H54 (cell line): ENCODE measurements at regions not wholly inside any gene's neighbourhood (a gene's known extent, or its start where the extent isn't known, plus 50 kb on each side); places are given as distances from the start of the nearest gene placed in this dataset.

Experiments
- DNase-seq: peaks from one replicate; pipeline ENCODE4 v3.0.0; 2011; ENCODE audit warnings: low spot score, mixed read lengths; ENCODE audit not compliant: insufficient read length
- FAIRE-seq: peaks from 3 replicates; lab custom pipeline; 2011; peaks lifted over from hg19 to GRCh38; lab: Jason Lieb, UNC
- POLR2A ChIP-seq: IDR thresholded peaks from 2 replicates; pipeline ENCODE4 v1.6.1; 2011; ENCODE audit warnings: low read depth, mild to moderate bottlenecking, low read length

- FAIRE-seq (no peak), DNase-seq (no peak)
- TF ChIP-seq POLR2A: no peak
Measured at GRCh38 chr9:16207161-16207560, 654.3 kb downstream of the CCDC171 start.

DNA sequence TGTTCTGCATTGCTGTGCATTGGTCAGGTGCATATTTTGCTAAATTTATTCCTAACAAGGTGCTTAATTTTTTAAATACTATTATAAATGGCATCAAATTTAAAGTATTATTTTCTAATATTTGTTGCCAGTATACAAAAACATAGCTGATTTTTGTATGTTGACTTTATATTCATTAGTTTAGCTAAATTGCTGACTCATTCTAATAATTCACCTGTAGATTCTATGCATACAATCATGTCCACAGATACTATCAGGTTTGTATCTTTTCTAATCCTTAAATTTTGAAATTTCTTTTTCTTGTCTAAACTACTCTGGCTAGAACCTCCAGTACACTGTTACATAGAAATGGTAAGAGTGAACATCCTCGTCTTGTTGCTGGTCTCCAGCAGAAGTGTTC, 657.6 kb downstream of the CCDC171 start:
- no peak for TF ChIP-seq POLR2A
- FAIRE-seq (no peak), DNase-seq (no peak)

DNA sequence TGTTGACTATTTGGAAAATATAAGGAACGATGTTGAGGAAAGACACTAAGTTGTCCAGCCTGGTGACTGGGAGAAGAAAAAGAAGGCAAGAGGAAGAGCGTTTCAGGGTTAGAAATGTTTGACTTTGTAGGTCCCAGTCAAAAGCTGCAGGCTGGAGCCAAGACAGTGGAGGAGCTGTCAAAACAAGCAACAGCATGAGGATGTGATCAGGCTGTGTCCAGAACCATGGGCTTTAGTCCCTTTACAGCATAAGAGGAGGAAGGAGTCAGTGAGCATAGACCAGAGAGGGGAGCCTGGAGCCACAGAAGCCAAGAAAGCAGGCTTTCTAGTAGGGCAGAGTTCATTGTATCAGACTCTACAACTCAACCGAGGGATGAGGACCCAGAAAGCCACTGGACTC, 658.5 kb downstream of the BNC2 start:
- DNase-seq (no peak), FAIRE-seq (no peak)
- no peak for TF ChIP-seq POLR2A

DNA sequence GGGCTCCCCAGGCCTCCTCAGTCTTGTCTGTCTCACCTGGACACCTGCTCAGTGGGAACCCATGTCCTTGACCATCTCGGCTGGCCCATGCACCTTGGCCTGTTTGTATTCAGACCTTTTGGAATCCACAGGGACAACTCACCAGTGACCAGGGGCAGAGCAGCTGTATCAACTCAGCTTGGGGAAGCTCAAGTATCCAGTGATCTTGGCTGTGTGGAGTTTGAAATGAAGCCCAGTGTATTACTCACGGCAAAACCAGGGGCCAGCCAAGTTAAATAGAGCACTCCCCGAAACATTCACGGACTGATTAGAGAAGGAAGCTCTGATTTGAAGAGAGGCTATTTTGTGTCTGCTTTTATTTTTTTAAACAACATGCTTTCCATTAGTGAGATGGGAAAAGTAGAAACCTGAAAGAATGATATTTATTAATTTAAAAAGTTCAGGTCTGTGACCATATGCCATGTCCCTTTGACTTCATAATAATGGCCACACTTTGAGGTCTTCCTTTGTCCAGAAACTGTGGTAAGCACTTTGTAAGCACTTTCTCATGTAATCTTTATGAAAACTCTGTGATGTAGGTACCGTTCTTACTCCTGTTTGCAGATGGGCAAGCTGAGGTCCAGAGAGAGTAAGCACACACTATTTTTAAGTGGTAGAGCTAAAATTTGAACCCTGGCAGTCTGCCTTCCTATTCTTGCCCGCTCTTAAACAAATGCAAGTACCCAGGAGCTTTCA, 656.5 kb downstream of the BNC2 start:
- peak; percentile 98 for FAIRE-seq
- no peak for TF ChIP-seq POLR2A
- peak; percentile 66 for DNase-seq

DNA sequence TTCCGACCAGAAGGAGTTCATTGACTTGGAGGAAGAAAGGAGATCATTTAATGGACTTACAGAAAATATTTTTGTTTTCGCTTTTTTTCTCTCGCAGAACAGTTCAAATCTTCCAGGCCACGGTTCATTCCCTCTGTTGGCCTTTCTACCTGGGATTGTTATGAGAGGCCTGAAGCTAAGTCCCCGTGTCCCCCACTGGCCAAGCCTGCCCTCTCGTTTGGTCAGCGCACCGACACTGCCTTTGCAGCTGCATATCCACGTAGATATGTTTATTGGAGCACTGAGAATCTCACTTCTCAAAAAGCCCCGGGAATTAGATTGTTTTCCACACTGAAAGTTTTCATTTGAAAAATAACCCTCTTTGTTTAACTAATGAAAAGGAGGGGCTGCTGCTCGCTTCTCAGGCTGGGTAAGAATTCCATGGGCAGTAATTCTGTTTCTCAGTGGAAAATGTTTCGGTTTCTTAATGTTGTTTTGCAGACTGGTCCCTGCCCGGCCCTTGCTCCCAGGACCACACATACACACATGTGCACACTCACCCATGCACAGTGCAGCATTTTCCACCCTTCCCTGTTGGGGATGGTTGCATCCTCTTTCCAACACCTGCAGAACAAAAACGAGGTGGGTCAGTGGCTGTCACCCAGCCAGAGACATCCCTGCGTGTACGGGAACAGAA, 655.7 kb downstream of the BNC2 start:
- FAIRE-seq (no peak), DNase-seq (no peak)
- TF ChIP-seq POLR2A: no peak

- FAIRE-seq (no peak), DNase-seq (no peak)
- no peak for TF ChIP-seq POLR2A
Measured at GRCh38 chr9:16215353-16215680, 655.2 kb downstream of the BNC2 start.

DNA sequence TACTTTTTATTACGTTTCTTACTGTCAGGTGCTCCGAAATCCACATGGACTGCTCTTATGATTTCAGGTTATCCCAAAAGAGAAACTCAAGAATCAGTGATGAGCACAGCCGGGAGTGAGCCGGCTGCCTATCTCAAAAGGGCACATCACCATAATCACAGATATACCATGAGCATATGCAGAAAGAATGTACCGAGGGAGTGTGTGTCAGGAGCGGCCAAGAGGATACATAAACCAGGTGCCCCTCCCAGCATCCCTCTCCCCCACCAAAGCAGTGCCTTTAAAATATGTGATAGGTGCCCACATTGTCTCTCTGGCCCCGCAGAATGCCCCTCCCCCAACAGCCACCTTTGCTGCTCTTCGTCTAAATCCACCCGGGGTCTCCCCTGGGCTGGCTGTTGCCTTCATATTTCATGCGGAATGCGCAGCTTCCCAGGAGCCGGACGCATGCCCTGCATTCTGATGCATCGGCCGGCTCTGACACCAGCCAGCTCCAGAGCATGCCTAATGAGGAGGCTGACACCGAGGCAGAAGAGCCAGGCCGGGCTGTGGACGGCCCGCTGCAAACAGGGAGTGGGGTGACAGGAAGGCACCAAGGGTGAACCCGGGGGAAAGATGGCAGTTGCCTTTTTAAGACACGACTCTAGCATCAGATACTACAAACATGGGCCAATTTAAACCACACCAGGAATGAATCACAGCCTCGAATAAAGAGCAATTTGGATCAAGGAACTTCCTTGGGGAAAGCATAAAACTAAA, 652.3 kb downstream of the BNC2 start:
- DNase-seq (no peak), FAIRE-seq (no peak)
- no peak for TF ChIP-seq POLR2A

DNA sequence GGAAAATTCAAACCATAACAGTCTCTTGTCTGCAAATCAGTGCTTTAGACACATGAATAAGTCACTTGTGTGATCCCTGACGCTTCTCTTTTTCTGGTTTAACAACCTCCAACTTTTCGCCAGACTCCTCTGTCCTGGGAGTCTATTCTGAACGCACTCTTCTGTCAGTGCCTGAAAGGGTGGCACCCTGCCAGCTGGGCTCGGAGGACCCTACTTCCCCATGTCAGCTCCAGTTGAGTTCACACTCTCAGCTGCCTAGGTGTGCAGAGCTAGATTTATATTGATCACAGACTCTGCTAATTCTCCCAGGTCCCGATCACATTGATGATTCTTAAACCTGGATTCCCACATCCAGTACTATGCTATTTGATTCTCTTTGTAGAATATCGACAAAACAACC, 649.1 kb downstream of the BNC2 start:
- no peak for FAIRE-seq
- no peak for TF ChIP-seq POLR2A
- no peak for DNase-seq

GRCh38 chr9:16221822-16222547, 648.5 kb downstream of the BNC2 start:
- DNase-seq (no peak), FAIRE-seq (peak; percentile 33)
- no peak for TF ChIP-seq POLR2A

DNA sequence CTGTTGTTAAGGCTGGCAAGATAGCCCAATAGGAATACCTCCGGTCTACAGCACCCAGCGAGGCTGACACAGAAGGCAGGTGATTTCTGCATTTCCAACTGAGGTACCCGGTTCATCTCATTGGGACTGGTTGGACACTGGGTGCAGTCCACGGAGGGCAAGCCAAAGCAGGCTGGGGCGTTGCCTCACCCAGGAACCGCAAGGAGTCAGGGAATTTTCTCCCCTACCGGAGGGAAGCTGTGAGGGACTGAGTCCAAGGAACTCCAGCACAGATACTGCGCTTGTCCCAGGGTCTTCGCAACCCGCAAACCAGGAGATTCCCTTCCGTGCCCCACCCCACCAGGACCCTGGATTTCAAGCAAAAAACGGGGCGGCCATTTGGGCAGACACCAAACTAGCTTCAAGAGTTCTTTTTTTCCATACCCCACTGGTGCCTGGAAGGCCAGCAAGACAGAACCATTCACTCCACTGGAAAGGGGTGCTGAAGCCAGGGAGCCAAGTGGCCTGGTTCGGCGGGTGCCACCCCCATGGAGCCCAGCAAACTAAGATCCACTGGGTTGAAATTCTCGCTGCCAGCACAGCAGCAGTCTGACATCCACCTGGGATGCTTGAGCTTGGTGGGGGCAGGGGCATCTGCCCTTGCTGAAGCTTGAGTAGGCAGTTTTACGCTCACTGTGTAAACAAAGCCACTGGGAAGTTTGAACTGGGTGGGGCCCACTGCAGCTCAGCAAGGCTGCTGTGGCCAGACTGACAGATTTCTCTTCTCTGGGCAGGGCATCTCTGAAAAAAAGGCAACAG, 647.2 kb downstream of the BNC2 start:
- FAIRE-seq (peak; percentile 80), DNase-seq (no peak)
- TF ChIP-seq POLR2A: no peak

- no peak for DNase-seq
- TF ChIP-seq POLR2A: no peak
- no peak for FAIRE-seq
Measured at GRCh38 chr9:16230731-16231130, 639.7 kb downstream of the BNC2 start.

- FAIRE-seq: no peak
- no peak for TF ChIP-seq POLR2A
- DNase-seq: no peak
Measured at GRCh38 chr9:16236311-16236710, 634.2 kb downstream of the BNC2 start.

DNA sequence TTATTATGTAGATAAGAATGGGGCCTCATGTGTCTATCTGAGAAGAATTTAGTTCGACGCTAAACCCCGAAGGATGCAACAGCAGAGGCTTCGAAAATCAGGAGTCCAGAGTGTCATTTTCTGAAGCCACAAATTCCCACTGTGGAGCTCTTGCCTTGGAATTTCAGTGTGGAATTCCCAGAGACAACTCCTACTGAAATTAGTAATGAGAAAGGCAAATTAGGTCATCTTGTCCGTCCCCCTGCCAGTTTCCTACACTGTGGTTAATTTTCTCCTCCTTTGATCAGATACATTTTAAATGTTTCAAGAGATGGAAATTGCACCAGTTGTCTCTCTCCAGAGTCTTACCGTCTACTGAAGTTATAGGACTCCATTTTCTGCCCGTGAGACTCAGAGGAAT, 633.6 kb downstream of the BNC2 start:
- TF ChIP-seq POLR2A: no peak
- no peak for FAIRE-seq
- no peak for DNase-seq
